ENCODE measurements at regions not wholly inside any gene's neighbourhood (a gene's known extent, or its start where the extent isn't known, plus 50 kb on each side); places are given as distances from the start of the nearest gene placed in this dataset.
A peak's percentile ranks its signal among the peaks of the same experiment; 100 is the strongest.

DNA sequence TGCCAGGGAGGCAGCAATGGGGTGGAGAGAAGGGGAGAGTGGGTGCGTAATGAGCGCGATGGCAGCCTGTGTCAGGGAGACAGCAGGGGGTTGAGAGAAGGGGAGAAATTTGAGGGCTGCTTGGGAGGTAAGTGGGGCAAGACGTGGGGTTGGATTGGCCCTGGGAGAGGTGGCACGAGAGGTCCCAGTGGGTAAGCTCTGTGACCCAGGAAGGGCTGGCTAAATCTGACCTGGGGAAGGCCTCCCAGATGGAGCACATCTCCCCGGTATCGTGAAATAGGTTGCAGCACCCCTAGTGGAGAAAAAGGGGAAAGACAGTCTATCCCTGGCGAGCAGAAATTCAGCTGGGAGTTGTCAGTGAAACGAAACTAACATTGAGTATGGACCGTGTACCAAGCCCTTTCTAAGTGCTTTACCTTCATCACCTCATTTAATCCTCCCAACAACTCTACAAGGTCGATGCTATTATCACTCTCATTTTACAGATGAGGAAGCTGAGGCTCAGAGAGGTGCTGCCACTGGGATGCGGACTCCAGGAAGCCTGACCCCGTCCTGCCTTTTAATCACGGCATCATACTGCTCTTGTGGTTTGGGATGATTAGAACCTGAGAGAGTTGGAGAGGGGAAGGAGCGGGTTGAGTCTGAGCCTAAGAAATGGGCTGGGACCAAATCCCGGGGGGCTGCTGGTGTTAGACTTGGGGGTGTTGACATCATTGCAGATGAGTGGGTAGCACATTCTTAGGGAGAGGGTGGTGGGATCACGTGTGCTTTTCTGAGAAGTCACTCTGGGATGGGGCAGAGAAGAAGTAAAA lies 56.6 kb upstream of the RPL11 start:
- no peaks in the 10 kb centered on the region for H3K36me3 ChIP-seq (ENCODE audit: insufficient read depth, low read length)
- no peaks in the 10 kb centered on the region for H3K79me2 ChIP-seq (ENCODE audit: insufficient read depth, low read length)
- DNase-seq (ENCODE audit: insufficient read length, low spot score, missing footprints) = peak; percentile 95
- peak overlapping the region; percentile 81 for H3K4me2 ChIP-seq (ENCODE audit: insufficient read depth, low read length)
- no peaks in the 10 kb centered on the region for H3K27me3 ChIP-seq (ENCODE audit: insufficient read depth, low read length)
- TF ChIP-seq, protein P1, sequence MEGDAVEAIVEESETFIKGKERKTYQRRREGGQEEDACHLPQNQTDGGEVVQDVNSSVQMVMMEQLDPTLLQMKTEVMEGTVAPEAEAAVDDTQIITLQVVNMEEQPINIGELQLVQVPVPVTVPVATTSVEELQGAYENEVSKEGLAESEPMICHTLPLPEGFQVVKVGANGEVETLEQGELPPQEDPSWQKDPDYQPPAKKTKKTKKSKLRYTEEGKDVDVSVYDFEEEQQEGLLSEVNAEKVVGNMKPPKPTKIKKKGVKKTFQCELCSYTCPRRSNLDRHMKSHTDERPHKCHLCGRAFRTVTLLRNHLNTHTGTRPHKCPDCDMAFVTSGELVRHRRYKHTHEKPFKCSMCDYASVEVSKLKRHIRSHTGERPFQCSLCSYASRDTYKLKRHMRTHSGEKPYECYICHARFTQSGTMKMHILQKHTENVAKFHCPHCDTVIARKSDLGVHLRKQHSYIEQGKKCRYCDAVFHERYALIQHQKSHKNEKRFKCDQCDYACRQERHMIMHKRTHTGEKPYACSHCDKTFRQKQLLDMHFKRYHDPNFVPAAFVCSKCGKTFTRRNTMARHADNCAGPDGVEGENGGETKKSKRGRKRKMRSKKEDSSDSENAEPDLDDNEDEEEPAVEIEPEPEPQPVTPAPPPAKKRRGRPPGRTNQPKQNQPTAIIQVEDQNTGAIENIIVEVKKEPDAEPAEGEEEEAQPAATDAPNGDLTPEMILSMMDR (IDR thresholded peaks at IDR 0.05; ENCODE audit: extremely low read depth, low read depth, low read length) = peak; percentile 94
- H4K20me1 ChIP-seq (ENCODE audit: insufficient read depth, low read length) = no peaks in the 10 kb centered on the region
- H3K4me3 ChIP-seq (ENCODE audit: insufficient read depth, low read length) = peak overlapping the region; percentile 73
- peaks cover 10% of the 10 kb centered on the region for H3K4me1 ChIP-seq (ENCODE audit: insufficient read depth, low read length)
- H3K27ac ChIP-seq (ENCODE audit: low read depth, low read length) = peak overlapping the region; percentile 91
- H3K9me3 ChIP-seq (ENCODE audit: low read depth, low read length) = no peaks in the 10 kb centered on the region
- peak overlapping the region; percentile 77 for H2AFZ ChIP-seq (ENCODE audit: low read length)

DNA sequence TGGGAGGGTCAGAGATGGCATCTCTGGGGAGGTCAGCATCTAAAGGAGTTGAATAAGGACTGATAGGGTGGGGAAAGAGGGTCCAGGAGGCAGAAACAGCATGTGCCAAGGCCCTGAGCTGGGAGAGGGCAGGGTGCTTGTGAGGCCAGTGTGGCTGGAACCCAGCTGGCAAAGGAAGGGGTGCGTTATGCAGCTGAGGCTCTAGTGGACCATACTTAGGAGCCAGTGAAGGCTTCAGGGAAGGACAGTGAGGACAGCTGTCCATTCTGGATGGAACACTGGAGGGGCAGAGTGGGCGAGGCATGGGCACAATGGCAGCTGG lies 57.1 kb upstream of the RPL11 start:
- Histone ChIP-seq H3K4me3 (ENCODE audit: insufficient read depth, low read length) (peak overlapping the region; percentile 73), H2AFZ (ENCODE audit: low read length) (peak overlapping the region; percentile 77), H3K27me3 (ENCODE audit: insufficient read depth, low read length) (no peaks in the 10 kb centered on the region), H3K9me3 (ENCODE audit: low read depth, low read length) (no peaks in the 10 kb centered on the region), H3K79me2 (ENCODE audit: insufficient read depth, low read length) (no peaks in the 10 kb centered on the region), H3K4me2 (ENCODE audit: insufficient read depth, low read length) (peak overlapping the region; percentile 81), H3K27ac (ENCODE audit: low read depth, low read length) (peak overlapping the region; percentile 91), H3K4me1 (ENCODE audit: insufficient read depth, low read length) (peaks cover 10% of the 10 kb centered on the region), H3K36me3 (ENCODE audit: insufficient read depth, low read length) (no peaks in the 10 kb centered on the region), H4K20me1 (ENCODE audit: insufficient read depth, low read length) (no peaks in the 10 kb centered on the region)
- DNase-seq (ENCODE audit: insufficient read length, low spot score, missing footprints) = no peak
- TF ChIP-seq, protein P1 (IDR thresholded peaks at IDR 0.05; ENCODE audit: extremely low read depth, low read depth, low read length) = no peak

DNA sequence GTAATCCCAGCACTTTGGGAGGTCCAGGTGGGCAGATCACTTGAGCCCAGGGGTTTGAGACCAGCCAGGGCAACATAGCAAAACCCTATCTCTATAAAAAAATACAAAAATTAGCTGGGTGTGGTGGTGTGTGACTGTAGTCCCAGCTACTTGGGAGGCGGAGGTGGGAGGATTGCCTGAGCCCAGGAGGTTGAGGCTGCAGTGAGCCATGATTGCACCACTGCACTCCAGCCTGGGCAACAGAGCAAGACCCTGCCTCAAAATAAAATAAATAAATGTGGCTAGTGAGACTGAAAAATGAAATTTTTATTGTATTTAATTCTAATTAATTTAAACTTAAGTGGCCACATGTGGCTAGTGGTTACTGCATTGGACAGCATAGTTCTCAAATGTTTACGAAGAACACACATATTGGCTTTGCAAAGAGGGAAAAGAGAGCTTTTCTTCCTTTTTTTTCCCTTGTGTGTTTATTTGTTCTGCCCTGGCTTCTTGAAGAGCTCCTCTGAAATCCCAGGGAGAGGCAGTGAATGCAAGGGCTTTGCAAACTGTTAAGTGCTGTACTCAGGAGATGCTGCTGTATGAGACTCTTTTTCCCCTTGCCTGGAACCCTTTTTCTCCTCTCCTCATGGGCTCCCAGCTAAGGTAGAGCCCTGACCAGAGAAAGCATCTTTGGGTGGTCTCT lies 59.0 kb upstream of the RPL11 start:
- no peaks in the 10 kb centered on the region for H3K79me2 ChIP-seq (ENCODE audit: insufficient read depth, low read length)
- H3K27ac ChIP-seq (ENCODE audit: low read depth, low read length) = no peak overlapping the region
- H3K4me3 ChIP-seq (ENCODE audit: insufficient read depth, low read length) = no peak overlapping the region
- no peak overlapping the region for H2AFZ ChIP-seq (ENCODE audit: low read length)
- no peaks in the 10 kb centered on the region for H3K27me3 ChIP-seq (ENCODE audit: insufficient read depth, low read length)
- H3K36me3 ChIP-seq (ENCODE audit: insufficient read depth, low read length) = no peaks in the 10 kb centered on the region
- H4K20me1 ChIP-seq (ENCODE audit: insufficient read depth, low read length) = no peaks in the 10 kb centered on the region
- TF ChIP-seq, protein P1 (IDR thresholded peaks at IDR 0.05; ENCODE audit: extremely low read depth, low read depth, low read length) = no peak
- no peak overlapping the region for H3K4me2 ChIP-seq (ENCODE audit: insufficient read depth, low read length)
- H3K9me3 ChIP-seq (ENCODE audit: low read depth, low read length) = no peaks in the 10 kb centered on the region
- no peak for DNase-seq (ENCODE audit: insufficient read length, low spot score, missing footprints)
- H3K4me1 ChIP-seq (ENCODE audit: insufficient read depth, low read length) = peaks cover 10% of the 10 kb centered on the region

DNA sequence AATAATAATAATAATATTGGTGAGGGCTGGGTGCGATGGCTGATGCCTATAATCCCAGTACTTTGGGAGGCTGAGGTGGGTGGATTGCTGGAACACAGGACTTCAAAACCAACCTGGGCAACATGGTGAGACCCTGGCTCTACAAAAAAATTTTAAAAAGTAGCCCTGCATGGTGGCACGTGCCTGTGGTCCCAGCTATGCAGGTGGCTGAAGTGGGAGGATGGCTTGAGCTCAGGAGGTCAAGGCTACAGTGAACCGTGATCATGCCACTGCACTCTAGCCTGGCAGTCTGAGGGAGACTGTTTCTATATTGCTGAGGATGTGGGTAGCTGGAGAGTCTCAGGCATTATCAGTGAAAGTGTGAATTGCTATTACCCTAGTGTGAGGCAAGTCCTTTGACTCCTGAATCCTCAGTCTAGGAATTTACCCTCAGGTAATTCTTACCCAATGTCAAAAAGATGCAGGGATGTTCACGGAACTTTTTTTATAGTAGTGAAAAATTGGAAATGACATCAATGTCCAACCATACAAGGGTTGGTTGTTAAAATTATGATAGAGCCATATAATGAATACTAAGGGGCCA lies 61.8 kb upstream of the RPL11 start:
- Histone ChIP-seq H3K79me2 (ENCODE audit: insufficient read depth, low read length) (no peaks in the 10 kb centered on the region), H3K27ac (ENCODE audit: low read depth, low read length) (no peak overlapping the region), H3K4me3 (ENCODE audit: insufficient read depth, low read length) (no peak overlapping the region), H3K36me3 (ENCODE audit: insufficient read depth, low read length) (no peaks in the 10 kb centered on the region), H2AFZ (ENCODE audit: low read length) (no peak overlapping the region), H4K20me1 (ENCODE audit: insufficient read depth, low read length) (no peaks in the 10 kb centered on the region), H3K4me1 (ENCODE audit: insufficient read depth, low read length) (peaks cover 5% of the 10 kb centered on the region), H3K27me3 (ENCODE audit: insufficient read depth, low read length) (no peaks in the 10 kb centered on the region), H3K9me3 (ENCODE audit: low read depth, low read length) (no peaks in the 10 kb centered on the region), H3K4me2 (ENCODE audit: insufficient read depth, low read length) (no peak overlapping the region)
- TF ChIP-seq, protein P1 (IDR thresholded peaks at IDR 0.05; ENCODE audit: extremely low read depth, low read depth, low read length) = no peak
- DNase-seq (ENCODE audit: insufficient read length, low spot score, missing footprints) = no peak

Data from osteoblast (primary cell).